ENCODE measurements at regions not wholly inside any gene's neighbourhood (a gene's known extent, or its start where the extent isn't known, plus 50 kb on each side); places are given as distances from the start of the nearest gene placed in this dataset.

GRCh38 chr2:21710496-21710895, 586.7 kb downstream of the TDRD15 start (continued):
- TF ChIP-seq FOSL2 (CRISPR knock-in tag; IDR thresholded peaks at IDR 0.05) (no peak), SMARCC2 (IDR thresholded peaks at IDR 0.05) (no peak), PAF1 (CRISPR knock-in tag; IDR thresholded peaks at IDR 0.05) (no peak), SRY (CRISPR knock-in tag; IDR thresholded peaks at IDR 0.05) (no peak), KAT8 (CRISPR knock-in tag; IDR thresholded peaks at IDR 0.05) (no peak), ZNF878 (CRISPR knock-in tag; IDR thresholded peaks at IDR 0.05) (no peak)
- TF ChIP-seq, protein P1, sequence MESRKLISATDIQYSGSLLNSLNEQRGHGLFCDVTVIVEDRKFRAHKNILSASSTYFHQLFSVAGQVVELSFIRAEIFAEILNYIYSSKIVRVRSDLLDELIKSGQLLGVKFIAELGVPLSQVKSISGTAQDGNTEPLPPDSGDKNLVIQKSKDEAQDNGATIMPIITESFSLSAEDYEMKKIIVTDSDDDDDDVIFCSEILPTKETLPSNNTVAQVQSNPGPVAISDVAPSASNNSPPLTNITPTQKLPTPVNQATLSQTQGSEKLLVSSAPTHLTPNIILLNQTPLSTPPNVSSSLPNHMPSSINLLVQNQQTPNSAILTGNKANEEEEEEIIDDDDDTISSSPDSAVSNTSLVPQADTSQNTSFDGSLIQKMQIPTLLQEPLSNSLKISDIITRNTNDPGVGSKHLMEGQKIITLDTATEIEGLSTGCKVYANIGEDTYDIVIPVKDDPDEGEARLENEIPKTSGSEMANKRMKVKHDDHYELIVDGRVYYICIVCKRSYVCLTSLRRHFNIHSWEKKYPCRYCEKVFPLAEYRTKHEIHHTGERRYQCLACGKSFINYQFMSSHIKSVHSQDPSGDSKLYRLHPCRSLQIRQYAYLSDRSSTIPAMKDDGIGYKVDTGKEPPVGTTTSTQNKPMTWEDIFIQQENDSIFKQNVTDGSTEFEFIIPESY (CRISPR knock-in tag; IDR thresholded peaks at IDR 0.05), result no peak
- TF ChIP-seq, protein P2, sequence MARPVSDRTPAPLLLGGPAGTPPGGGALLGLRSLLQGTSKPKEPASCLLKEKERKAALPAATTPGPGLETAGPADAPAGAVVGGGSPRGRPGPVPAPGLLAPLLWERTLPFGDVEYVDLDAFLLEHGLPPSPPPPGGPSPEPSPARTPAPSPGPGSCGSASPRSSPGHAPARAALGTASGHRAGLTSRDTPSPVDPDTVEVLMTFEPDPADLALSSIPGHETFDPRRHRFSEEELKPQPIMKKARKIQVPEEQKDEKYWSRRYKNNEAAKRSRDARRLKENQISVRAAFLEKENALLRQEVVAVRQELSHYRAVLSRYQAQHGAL (CRISPR knock-in tag; IDR thresholded peaks at IDR 0.05; ENCODE audit: not compliant biosample characterization), result no peak

GRCh38 chr2:21715887-21716286, 592.1 kb downstream of the TDRD15 start:
- ATAC-seq (0 out of 3 replicates have a peak, but pooled peaks have one; percentile 37), FAIRE-seq (no peak), DNase-seq (ENCODE audit: low spot score) (no peak)
- Histone ChIP-seq H3K4me2 (ENCODE audit: low read depth, low read length) (no peak overlapping the region), H3K4me3 (replicated peaks in 1 of 3; ENCODE audit: insufficient read depth in 1 of 3, low read depth in 2 of 3, low read length in 3 of 3) (no peak overlapping the region), H3K9me3 (ENCODE audit: low read length) (no peaks in the 10 kb centered on the region), H3K27me3 (ENCODE audit: control insufficient read depth in 1 of 2, insufficient read depth in 2 of 2, low read length in 2 of 2) (no peaks in the 10 kb centered on the region), H3K27ac (ENCODE audit: extremely low read length, insufficient read depth, low read length) (no peak overlapping the region), H3K4me1 (ENCODE audit: insufficient read depth, low read length) (no peaks in the 10 kb centered on the region), H3K79me2 (ENCODE audit: insufficient read depth, low read length) (no peaks in the 10 kb centered on the region), H3K36me3 (replicated peaks in 1 of 2; ENCODE audit: control insufficient read depth in 1 of 2, insufficient read depth in 2 of 2, low read length in 2 of 2) (no peaks in the 10 kb centered on the region), H4K20me1 (ENCODE audit: insufficient read depth, low read length) (no peaks in the 10 kb centered on the region), H2AFZ (ENCODE audit: low read length) (no peak overlapping the region), H3K9ac (ENCODE audit: insufficient read depth, low read depth, low read length) (no peak overlapping the region)
- intact Hi-C loops (cut with micrococcal nuclease; ENCODE audit: unreplicated experiment), result no loop called here
- in situ Hi-C loops (cut with HindIII; ENCODE audit: extremely low pct_ligation_motif_present, low pct_unique_long_range_greater_than_20kb), result no loop called here
- POLR2A ChIA-PET, result no interaction called here
- WGBS (ENCODE audit: low lambda C conversion rate), result 0% methylated on average over 4 of the region's 4 CpGs
- no TSS peak for BruUV-seq (replicated peaks)
- CTCF ChIA-PET (ENCODE audit: low intra/inter-chr PET ratio, low total read pairs), result no interaction called here
- TF ChIP-seq PHF21A (CRISPR knock-in tag; IDR thresholded peaks at IDR 0.05), result no peak
- TF ChIP-seq PHF5A (CRISPR knock-in tag; IDR thresholded peaks at IDR 0.05; ENCODE audit: low read depth, unreplicated experiment), result no peak
- TF ChIP-seq TRAFD1 (CRISPR knock-in tag; IDR thresholded peaks at IDR 0.05; ENCODE audit: borderline replicate concordance), result no peak
- TF ChIP-seq, protein P3, sequence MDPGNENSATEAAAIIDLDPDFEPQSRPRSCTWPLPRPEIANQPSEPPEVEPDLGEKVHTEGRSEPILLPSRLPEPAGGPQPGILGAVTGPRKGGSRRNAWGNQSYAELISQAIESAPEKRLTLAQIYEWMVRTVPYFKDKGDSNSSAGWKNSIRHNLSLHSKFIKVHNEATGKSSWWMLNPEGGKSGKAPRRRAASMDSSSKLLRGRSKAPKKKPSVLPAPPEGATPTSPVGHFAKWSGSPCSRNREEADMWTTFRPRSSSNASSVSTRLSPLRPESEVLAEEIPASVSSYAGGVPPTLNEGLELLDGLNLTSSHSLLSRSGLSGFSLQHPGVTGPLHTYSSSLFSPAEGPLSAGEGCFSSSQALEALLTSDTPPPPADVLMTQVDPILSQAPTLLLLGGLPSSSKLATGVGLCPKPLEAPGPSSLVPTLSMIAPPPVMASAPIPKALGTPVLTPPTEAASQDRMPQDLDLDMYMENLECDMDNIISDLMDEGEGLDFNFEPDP (CRISPR knock-in tag; conservative IDR thresholded peaks at IDR 0.05), result no peak
- TF ChIP-seq EP300 (IDR thresholded peaks at IDR 0.05; ENCODE audit: low read depth in 2 of 2, low read length in 2 of 2), result no peak
- TF ChIP-seq EP300 (CRISPR knock-in tag; IDR thresholded peaks at IDR 0.05; ENCODE audit: borderline replicate concordance), result no peak

Data from HepG2 (cell line).